Neural progenitor cell (in vitro differentiated cells): ENCODE measurements at regions not wholly inside any gene's neighbourhood (a gene's known extent, or its start where the extent isn't known, plus 50 kb on each side); places are given as distances from the start of the nearest gene placed in this dataset.

ENCODE experiments used
- DNase-seq: peaks from one replicate; pipeline ENCODE4 v3.0.0-alpha.2; 2016; ENCODE audit warnings: low spot score
- H2AFZ ChIP-seq: fragments of 200-600 bp; sonication (generic); replicated peaks from 2 replicates; pipeline ENCODE4 v1.6.1; 2016; ENCODE audit warnings: antibody characterized with exemption
- H3F3A ChIP-seq: fragments of 200-600 bp; sonication (generic); 2 replicates; pipeline ENCODE4 v1.6.1; 2016; ENCODE audit warnings: antibody characterized with exemption, low read depth
- H3K27ac ChIP-seq: fragments of 200-600 bp; sonication (generic); 2 replicates; pipeline ENCODE4 v1.5.1; 2016; ENCODE audit warnings: mild to moderate bottlenecking
- H3K27me3 ChIP-seq: fragments of 200-600 bp; sonication (generic); 2 replicates; pipeline ENCODE4 v1.6.1; 2016; ENCODE audit warnings: mild to moderate bottlenecking, moderate library complexity
- H3K36me3 ChIP-seq: fragments of 200-600 bp; sonication (generic); 2 replicates; pipeline ENCODE4 v1.5.1; 2016
- H3K4me1 ChIP-seq: fragments of 200-600 bp; sonication (generic); 2 replicates; pipeline ENCODE4 v1.6.1; 2016; ENCODE audit warnings: mixed run types
- H3K4me2 ChIP-seq: fragments of 200-600 bp; sonication (generic); 2 replicates; pipeline ENCODE4 v1.6.1; 2016
- H3K4me3 ChIP-seq: fragments of 200-600 bp; sonication (generic); 2 replicates; pipeline ENCODE4 v1.5.1; 2016
- H3K79me2 ChIP-seq: fragments of 200-600 bp; sonication (generic); 2 replicates; pipeline ENCODE4 v1.6.1; 2016; ENCODE audit warnings: low read depth
- H3K9ac ChIP-seq: fragments of 200-600 bp; sonication (generic); 2 replicates; pipeline ENCODE4 v1.6.1; 2016
- H3K9me3 ChIP-seq: fragments of 200-600 bp; sonication (generic); 2 replicates; pipeline ENCODE4 v1.5.1; 2016; ENCODE audit warnings: low read depth
- H4K20me1 ChIP-seq: fragments of 200-600 bp; sonication (generic); 2 replicates; pipeline ENCODE4 v1.6.1; 2016; ENCODE audit warnings: low read depth
- H3K27ac Mint-ChIP-seq: 3 replicates; pipeline ENCODE4 v1.8.0; 2021; ENCODE audit warnings: mixed read lengths
- H3K27me3 Mint-ChIP-seq: 2 replicates; pipeline ENCODE4 v1.8.0; 2022; ENCODE audit warnings: low read depth, mild to moderate bottlenecking, inconsistent platforms, moderate library complexity, mixed read lengths; ENCODE audit not compliant: insufficient read depth
- H3K36me3 Mint-ChIP-seq: 3 replicates; pipeline ENCODE4 v1.8.0; 2021; ENCODE audit warnings: mixed read lengths
- H3K4me1 Mint-ChIP-seq: 3 replicates; pipeline ENCODE4 v1.8.0; 2021; ENCODE audit warnings: mixed read lengths
- H3K4me3 Mint-ChIP-seq: 3 replicates; pipeline ENCODE4 v1.8.0; 2021; ENCODE audit warnings: mild to moderate bottlenecking, moderate library complexity, mixed read lengths
- H3K9me3 Mint-ChIP-seq: 3 replicates; pipeline ENCODE4 v1.8.0; 2020; ENCODE audit warnings: mixed read lengths
- CTCF ChIP-seq: fragments of 200-600 bp; sonication (generic); IDR thresholded peaks from 2 replicates; pipeline ENCODE4 v1.5.1; 2017; ENCODE audit warnings: antibody characterized with exemption, mild to moderate bottlenecking
- EZH2 ChIP-seq: fragments of 200-600 bp; sonication (generic); IDR thresholded peaks from 2 replicates; pipeline ENCODE4 v1.6.1; 2017; ENCODE audit warnings: antibody characterized with exemption, mild to moderate bottlenecking, moderate library complexity
- EZH2phosphoT487 ChIP-seq: fragments of 200-600 bp; sonication (generic); IDR thresholded peaks from 2 replicates; pipeline ENCODE4 v1.6.1; 2017; ENCODE audit warnings: antibody characterized with exemption

- H3K4me3 ChIP-seq = no peak overlapping the region
- H3K4me1 ChIP-seq = no peaks in the 10 kb centered on the region
- Mint-ChIP-seq H3K36me3 (no peaks in the 10 kb centered on the region), H3K4me1 (peaks cover 6% of the 10 kb centered on the region), H3K27ac (no peak overlapping the region), H3K9me3 (no peaks in the 10 kb centered on the region), H3K4me3 (no peak overlapping the region), H3K27me3 (peaks cover 3% of the 10 kb centered on the region)
- no peak for DNase-seq
- H3K9me3 ChIP-seq = no peaks in the 10 kb centered on the region
- TF ChIP-seq EZH2phosphoT487 = no peak
- no peak for TF ChIP-seq EZH2
- H3F3A ChIP-seq = no peaks in the 10 kb centered on the region
- H3K9ac ChIP-seq = no peak overlapping the region
- no peak overlapping the region for H3K4me2 ChIP-seq
- no peaks in the 10 kb centered on the region for H3K79me2 ChIP-seq
- H3K36me3 ChIP-seq = no peaks in the 10 kb centered on the region
- H2AFZ ChIP-seq = peak overlapping the region; percentile 80
- no peaks in the 10 kb centered on the region for H4K20me1 ChIP-seq
- no peaks in the 10 kb centered on the region for H3K27me3 ChIP-seq
- no peak overlapping the region for H3K27ac ChIP-seq
Observed at GRCh38 chr4:26175006-26175786, 145.6 kb upstream of the RBPJ start.

- no peaks in the 10 kb centered on the region for H3K9me3 Mint-ChIP-seq
- H3K27me3 ChIP-seq = no peaks in the 10 kb centered on the region
- H2AFZ ChIP-seq = peak overlapping the region; percentile 43
- H3K4me2 ChIP-seq = no peak overlapping the region
- peaks cover 6% of the 10 kb centered on the region for H3K4me1 Mint-ChIP-seq
- peaks cover 3% of the 10 kb centered on the region for H3K27me3 Mint-ChIP-seq
- H3K27ac ChIP-seq = no peak overlapping the region
- no peaks in the 10 kb centered on the region for H3K79me2 ChIP-seq
- H3K36me3 ChIP-seq = no peaks in the 10 kb centered on the region
- H3K9ac ChIP-seq = no peak overlapping the region
- H3K4me1 ChIP-seq = no peaks in the 10 kb centered on the region
- H3K27ac Mint-ChIP-seq = no peak overlapping the region
- no peaks in the 10 kb centered on the region for H3F3A ChIP-seq
- H4K20me1 ChIP-seq = no peaks in the 10 kb centered on the region
- DNase-seq = peak; percentile 19
- H3K9me3 ChIP-seq = no peaks in the 10 kb centered on the region
- H3K4me3 ChIP-seq = no peak overlapping the region
- no peaks in the 10 kb centered on the region for H3K36me3 Mint-ChIP-seq
- no peak for TF ChIP-seq EZH2
- no peak for TF ChIP-seq EZH2phosphoT487
- no peak for TF ChIP-seq CTCF
- no peak overlapping the region for H3K4me3 Mint-ChIP-seq
Observed at GRCh38 chr4:26175905-26176470, 144.8 kb upstream of the RBPJ start.

DNA sequence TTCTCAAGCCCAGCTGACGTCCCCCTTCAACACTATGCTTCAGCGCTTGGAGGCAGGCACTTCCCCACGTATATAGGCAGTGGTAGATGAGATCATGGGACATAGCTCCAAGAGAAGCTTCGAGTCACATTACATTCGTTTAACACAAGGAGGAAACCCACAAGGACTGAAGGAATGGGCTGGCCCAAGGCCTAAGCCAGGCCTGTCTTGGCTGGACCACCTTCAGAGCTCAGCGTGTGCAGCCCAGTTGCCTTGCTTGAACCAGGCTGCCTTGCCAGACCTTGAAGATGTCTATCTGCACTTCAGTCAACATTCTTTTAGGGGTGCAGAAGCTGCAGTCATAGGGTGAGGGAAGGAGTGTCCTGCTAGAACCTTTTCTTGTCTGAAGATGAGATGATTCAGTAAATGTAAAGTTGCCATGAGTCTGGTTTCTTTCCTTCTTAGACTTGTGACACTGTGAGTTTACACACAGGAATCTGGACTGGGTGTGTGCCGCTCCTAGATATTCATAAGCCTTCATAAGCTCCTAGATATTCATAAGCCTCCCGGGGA is 144.1 kb upstream of the RBPJ start:
- Mint-ChIP-seq H3K4me1 (peaks cover 6% of the 10 kb centered on the region), H3K4me3 (no peak overlapping the region), H3K27ac (no peak overlapping the region), H3K36me3 (no peaks in the 10 kb centered on the region), H3K9me3 (no peaks in the 10 kb centered on the region), H3K27me3 (peaks cover 2% of the 10 kb centered on the region)
- no peak overlapping the region for H3K27ac ChIP-seq
- DNase-seq = peak; percentile 1
- H4K20me1 ChIP-seq = no peaks in the 10 kb centered on the region
- H3F3A ChIP-seq = no peaks in the 10 kb centered on the region
- no peaks in the 10 kb centered on the region for H3K79me2 ChIP-seq
- H3K9me3 ChIP-seq = no peaks in the 10 kb centered on the region
- no peaks in the 10 kb centered on the region for H3K4me1 ChIP-seq
- no peak overlapping the region for H3K4me3 ChIP-seq
- TF ChIP-seq EZH2phosphoT487 (no peak), CTCF (no peak), EZH2 (no peak)
- no peak overlapping the region for H3K9ac ChIP-seq
- H2AFZ ChIP-seq = peak overlapping the region; percentile 43
- H3K36me3 ChIP-seq = no peaks in the 10 kb centered on the region
- no peaks in the 10 kb centered on the region for H3K27me3 ChIP-seq
- no peak overlapping the region for H3K4me2 ChIP-seq

GRCh38 chr4:26178854-26179253 is 142.0 kb upstream of the RBPJ start:
- Histone ChIP-seq H3F3A (no peaks in the 10 kb centered on the region), H3K9me3 (no peaks in the 10 kb centered on the region), H3K4me2 (no peak overlapping the region), H3K4me1 (no peaks in the 10 kb centered on the region), H3K27me3 (no peaks in the 10 kb centered on the region), H3K36me3 (no peaks in the 10 kb centered on the region), H2AFZ (no peak overlapping the region), H3K27ac (no peak overlapping the region), H4K20me1 (no peaks in the 10 kb centered on the region), H3K79me2 (no peaks in the 10 kb centered on the region), H3K9ac (no peak overlapping the region), H3K4me3 (no peak overlapping the region)
- peaks cover 2% of the 10 kb centered on the region for H3K27me3 Mint-ChIP-seq
- no peaks in the 10 kb centered on the region for H3K9me3 Mint-ChIP-seq
- DNase-seq = no peak
- no peak overlapping the region for H3K4me3 Mint-ChIP-seq
- TF ChIP-seq CTCF (no peak), EZH2phosphoT487 (no peak), EZH2 (no peak)
- H3K4me1 Mint-ChIP-seq = no peaks in the 10 kb centered on the region
- no peak overlapping the region for H3K27ac Mint-ChIP-seq
- H3K36me3 Mint-ChIP-seq = no peaks in the 10 kb centered on the region
